H9 (cell line): ENCODE measurements at regions not wholly inside any gene's neighbourhood (a gene's known extent, or its start where the extent isn't known, plus 50 kb on each side); places are given as distances from the start of the nearest gene placed in this dataset.

Experiments used
- DNase-seq: peaks from one replicate; pipeline ENCODE4 v3.0.0-alpha.2; 2017
- H2AFZ ChIP-seq: one replicate; pipeline ENCODE4 v1.6.1; 2013; ENCODE audit warnings: mild to moderate bottlenecking, low read length, control low read depth, moderate library complexity
- H2AK5ac ChIP-seq: 2 replicates; pipeline ENCODE4 v1.6.1; 2013; ENCODE audit warnings: low read length, control low read depth, mixed read lengths; ENCODE audit not compliant: insufficient read length
- H2BK120ac ChIP-seq: one replicate; pipeline ENCODE4 v1.6.1; 2013; ENCODE audit warnings: low read depth, mild to moderate bottlenecking, low read length, control low read depth, inconsistent platforms; ENCODE audit not compliant: poor library complexity, severe bottlenecking
- H2BK12ac ChIP-seq: 2 replicates; pipeline ENCODE4 v1.6.1; 2013; ENCODE audit warnings: low read length, control low read depth, mixed read lengths, low read depth; ENCODE audit not compliant: insufficient read length
- H2BK15ac ChIP-seq: 2 replicates; pipeline ENCODE4 v1.6.1; 2013; ENCODE audit warnings: low read depth, low read length, control low read depth
- H2BK20ac ChIP-seq: one replicate; pipeline ENCODE4 v1.6.1; 2013; ENCODE audit warnings: low read depth, mild to moderate bottlenecking, low read length, control low read depth, inconsistent platforms; ENCODE audit not compliant: poor library complexity, severe bottlenecking
- H2BK5ac ChIP-seq: 2 replicates; pipeline ENCODE4 v1.6.1; 2013; ENCODE audit warnings: low read length, control low read depth, mixed read lengths; ENCODE audit not compliant: insufficient read length
- H3K14ac ChIP-seq: 2 replicates; pipeline ENCODE4 v1.6.1; 2013; ENCODE audit warnings: low read length, control low read depth; ENCODE audit not compliant: insufficient read depth
- H3K18ac ChIP-seq: 2 replicates; pipeline ENCODE4 v1.6.1; 2013; ENCODE audit warnings: low read depth, mild to moderate bottlenecking, mixed read lengths, low read length, control low read depth; ENCODE audit not compliant: insufficient read length
- H3K23ac ChIP-seq: 2 replicates; pipeline ENCODE4 v1.6.1; 2013; ENCODE audit warnings: low read length, control low read depth, mixed read lengths, low read depth; ENCODE audit not compliant: insufficient read length
- H3K23me2 ChIP-seq: 2 replicates; pipeline ENCODE4 v1.6.1; 2013; ENCODE audit warnings: low read depth, mild to moderate bottlenecking, mixed read lengths, low read length, control low read depth; ENCODE audit not compliant: insufficient read length, poor library complexity, severe bottlenecking
- H3K27ac ChIP-seq: 2 replicates; pipeline ENCODE4 v1.5.1; 2013; ENCODE audit warnings: low read length, control low read depth, mixed read lengths, low read depth; ENCODE audit not compliant: insufficient read length
- H3K27me3 ChIP-seq: 2 replicates; pipeline ENCODE4 v1.6.1; 2013; ENCODE audit warnings: low read length, control low read depth, inconsistent platforms; ENCODE audit not compliant: insufficient read depth
- H3K4ac ChIP-seq: 2 replicates; pipeline ENCODE4 v1.6.1; 2013; ENCODE audit warnings: low read depth, mild to moderate bottlenecking, control low read depth, inconsistent platforms, low read length, moderate library complexity
- H3K4me1 ChIP-seq: 2 replicates; pipeline ENCODE4 v1.6.1; 2013; ENCODE audit warnings: low read length, control low read depth, inconsistent platforms; ENCODE audit not compliant: insufficient read depth
- H3K4me2 ChIP-seq: 2 replicates; pipeline ENCODE4 v1.6.1; 2013; ENCODE audit warnings: low read length, control low read depth, mixed read lengths; ENCODE audit not compliant: insufficient read length, insufficient read depth
- H3K56ac ChIP-seq: 2 replicates; pipeline ENCODE4 v1.6.1; 2013; ENCODE audit warnings: low read depth, mild to moderate bottlenecking, mixed read lengths, low read length, control low read depth; ENCODE audit not compliant: insufficient read length
- H3K79me1 ChIP-seq: 2 replicates; pipeline ENCODE4 v1.6.1; 2013; ENCODE audit warnings: low read depth, mild to moderate bottlenecking, moderate library complexity, low read length, control low read depth, inconsistent platforms; ENCODE audit not compliant: insufficient read depth, poor library complexity, severe bottlenecking
- H3K79me2 ChIP-seq: 2 replicates; pipeline ENCODE4 v1.6.1; 2013; ENCODE audit warnings: low read length, control low read depth, inconsistent platforms; ENCODE audit not compliant: insufficient read depth
- H3K9ac ChIP-seq: 2 replicates; pipeline ENCODE4 v1.6.1; 2013; ENCODE audit warnings: low read length, control low read depth, mixed read lengths; ENCODE audit not compliant: insufficient read length; ENCODE audit errors: extremely low read depth
- H3K9me3 ChIP-seq: one replicate; pipeline ENCODE4 v1.6.1; 2013; ENCODE audit warnings: low read depth, low read length, inconsistent platforms; ENCODE audit not compliant: control insufficient read depth
- H3T11ph ChIP-seq: one replicate; pipeline ENCODE4 v1.6.1; 2013; ENCODE audit warnings: mild to moderate bottlenecking, low read length, control low read depth, inconsistent platforms
- H4K20me1 ChIP-seq: one replicate; pipeline ENCODE4 v1.6.1; 2013; ENCODE audit not compliant: control insufficient read depth, insufficient read length, insufficient read depth
- H4K5ac ChIP-seq: 2 replicates; pipeline ENCODE4 v1.6.1; 2013; ENCODE audit warnings: low read depth, mild to moderate bottlenecking, mixed read lengths, low read length, control low read depth; ENCODE audit not compliant: insufficient read length
- H4K8ac ChIP-seq: replicated peaks from 2 replicates; pipeline ENCODE4 v1.6.1; 2013; ENCODE audit warnings: low read length, control low read depth, mixed read lengths, low read depth; ENCODE audit not compliant: insufficient read length
- H4K91ac ChIP-seq: 2 replicates; pipeline ENCODE4 v1.6.1; 2013; ENCODE audit warnings: low read depth, mild to moderate bottlenecking, moderate library complexity, mixed read lengths, low read length, control low read depth; ENCODE audit not compliant: insufficient read length
- H3K27ac Mint-ChIP-seq, 3 experiments: 2 replicates in 2 of 3; 3 replicates in 1 of 3; pipeline ENCODE4 v1.8.0; 2020 to 2021; ENCODE audit warnings: mixed read lengths in 3 of 3, mild to moderate bottlenecking in 1 of 3, moderate library complexity in 1 of 3
- H3K27me3 Mint-ChIP-seq: 2 replicates; pipeline ENCODE4 v1.8.0; 2021; ENCODE audit warnings: low read depth, mild to moderate bottlenecking, moderate library complexity, mixed read lengths
- H3K36me3 Mint-ChIP-seq, 3 experiments: 2 replicates in 2 of 3; 3 replicates in 1 of 3; pipeline ENCODE4 v1.8.0; 2020 to 2021; ENCODE audit warnings: low read depth in 3 of 3, mixed read lengths in 3 of 3; ENCODE audit not compliant: insufficient read depth in 1 of 3
- H3K4me1 Mint-ChIP-seq, 2 experiments: 2 replicates each; pipeline ENCODE4 v1.8.0; 2020; ENCODE audit warnings: mixed read lengths in 2 of 2
- H3K4me3 Mint-ChIP-seq, 2 experiments: 2 replicates in 1 of 2; 3 replicates in 1 of 2; pipeline ENCODE4 v1.8.0; 2020 to 2021; ENCODE audit warnings: mild to moderate bottlenecking in 2 of 2, mixed read lengths in 2 of 2, moderate library complexity in 1 of 2
- H3K9me3 Mint-ChIP-seq, 2 experiments: 2 replicates in 1 of 2; 3 replicates in 1 of 2; pipeline ENCODE4 v1.8.0; 2020; ENCODE audit warnings: mild to moderate bottlenecking in 2 of 2, mixed read lengths in 2 of 2, moderate library complexity in 1 of 2
- CTCF ChIP-seq: fragments of 200-600 bp; sonication (generic); conservative IDR thresholded peaks from 3 replicates; pipeline ENCODE4 v1.8.0; 2021; ENCODE audit warnings: antibody characterized with exemption, mild to moderate bottlenecking
- WGBS: extraction: QIAGEN DNeasy Blood & Tissue Kit; methylation state at CpG from one replicate; pipeline ENCODE4 v1.1.7; 2013; ENCODE audit warnings: missing lambda C conversion rate, low lambda C conversion rate, mixed read lengths; ENCODE audit not compliant: insufficient read length; ENCODE audit errors: extremely low coverage; 5-methylcytosine and 5-hydroxymethylcytosine counted together

GRCh38 chr11:56885854-56886253 is 102.9 kb upstream of the OR5AK2 start:
- H3K4me1 Mint-ChIP-seq: peaks cover 3 to 6% of the 10 kb centered on the region in 2 experiments; a peak in 2 of 4 replicates
- no peak overlapping the region for H3K4me3 Mint-ChIP-seq

More at GRCh38 chr11:56885854-56886253, 102.9 kb upstream of the OR5AK2 start:
- no peak for DNase-seq
- Histone ChIP-seq H3K23ac (no peak overlapping the region), H3K79me2 (no peaks in the 10 kb centered on the region), H3K27me3 (no peaks in the 10 kb centered on the region), H4K20me1 (no peaks in the 10 kb centered on the region), H2AK5ac (no peak overlapping the region), H3K27ac (no peak overlapping the region), H3K9ac (no peak overlapping the region), H3K4me1 (no peaks in the 10 kb centered on the region), H3K79me1 (no peaks in the 10 kb centered on the region), H3K9me3 (peaks cover 4% of the 10 kb centered on the region), H4K8ac (no peak overlapping the region), H2BK15ac (no peak overlapping the region), H3K18ac (no peak overlapping the region), H2BK20ac (no peak overlapping the region), H3T11ph (no peak overlapping the region), H4K91ac (no peak overlapping the region), H2BK12ac (no peak overlapping the region), H3K4me2 (no peak overlapping the region), H4K5ac (no peak overlapping the region), H2BK5ac (no peak overlapping the region), H3K14ac (no peak overlapping the region), H2AFZ (no peak overlapping the region), H3K4ac (no peak overlapping the region), H2BK120ac (no peak overlapping the region), H3K23me2 (no peaks in the 10 kb centered on the region), H3K56ac (no peak overlapping the region)
- no peaks in the 10 kb centered on the region for H3K27me3 Mint-ChIP-seq
- H3K9me3 Mint-ChIP-seq: no peaks in the 10 kb centered on the region
- TF ChIP-seq CTCF: no peak
- H3K36me3 Mint-ChIP-seq: no peaks in the 10 kb centered on the region
- no CpG with 5 or more reads among the region's 2 CpGs for WGBS
- no peak overlapping the region for H3K27ac Mint-ChIP-seq
